Tibial artery (tissue), 4 donors: ENCODE measurements at regions not wholly inside any gene's neighbourhood (a gene's known extent, or its start where the extent isn't known, plus 50 kb on each side); places are given as distances from the start of the nearest gene placed in this dataset.
"Not testable (repeated sequence)": the region's sequence is repeated elsewhere in the genome, so short reads cannot be mapped to it uniquely, and the experiment has no call there.

Source experiments
- DNase-seq, 2 donors: peaks; one replicate each; pipeline ENCODE4 v3.0.0-alpha.2; 2019
- H3K27ac ChIP-seq, 2 donors: fragments of 200-600 bp; sonication (generic) in 1 of 2; 1 replicate in 1 of 2; 2 replicates in 1 of 2; pipeline ENCODE4 v1.5.1; 2018 to 2019; ENCODE audit warnings: mild to moderate bottlenecking in 1 of 2
- H3K27me3 ChIP-seq, 2 donors: fragments of 200-600 bp; sonication (generic) in 1 of 2; one replicate each; pipeline versions ENCODE4 v1.5.1 to v1.6.0; 2016 to 2019
- H3K36me3 ChIP-seq, 3 donors: fragments of 200-600 bp; sonication (generic) in 2 of 3; one replicate each; pipeline ENCODE4 v1.5.1; 2016 to 2019; ENCODE audit warnings: mild to moderate bottlenecking in 2 of 3
- H3K4me1 ChIP-seq, 4 donors: fragments of 200-600 bp; sonication (generic) in 2 of 4; 1 replicate in 3 of 4; 2 replicates in 1 of 4; pipeline ENCODE4 v1.5.1; 2016 to 2019
- H3K4me3 ChIP-seq, 2 donors: fragments of 200-600 bp; sonication (generic) in 1 of 2; 1 replicate in 1 of 2; 2 replicates in 1 of 2; pipeline ENCODE4 v1.5.1; 2018 to 2019; ENCODE audit warnings: mild to moderate bottlenecking in 2 of 2
- H3K9me3 ChIP-seq, 3 donors: fragments of 200-600 bp; sonication (generic) in 1 of 3; one replicate each; pipeline ENCODE4 v1.5.1; 2016 to 2019
- intact Hi-C: fragments of 100-400 bp; cut with DNase I; formaldehyde crosslinking; loops from one replicate; pipeline ENCODE4 v1.15.0; 2023; ENCODE audit warnings: low total_unique reads
- TF ChIP-seq, protein P1 (sequence below), 2 experiments: fragments of 200-600 bp in 1 of 2; fragments of 450-650 bp in 1 of 2; IDR thresholded peaks; one replicate each; pipeline ENCODE4 v1.5.1; 2017 to 2019; ENCODE audit warnings: antibody characterized with exemption in 2 of 2, mild to moderate bottlenecking in 1 of 2, moderate library complexity in 1 of 2

DNA sequence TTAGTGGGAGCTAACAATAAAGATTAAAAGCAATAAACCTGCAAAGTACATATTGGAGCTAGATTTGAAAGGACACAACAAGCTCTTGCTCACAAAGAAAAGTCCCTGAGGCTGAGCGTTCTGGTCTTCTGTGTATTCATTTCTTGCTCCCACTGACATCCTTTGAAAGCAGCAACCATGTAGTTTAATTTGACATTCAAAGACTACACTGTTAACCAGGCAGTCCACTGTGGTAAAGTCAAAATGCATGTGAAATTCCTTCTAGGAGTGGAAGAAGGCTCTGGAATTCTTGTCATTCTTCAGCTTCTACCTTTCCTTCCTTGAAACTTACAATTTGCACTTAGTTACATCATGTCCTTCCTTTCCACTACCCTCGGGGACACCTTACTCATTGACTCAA lies 480.7 kb downstream of the CSNK1G3 start:
- Histone ChIP-seq H3K36me3 (no peaks in the 10 kb centered on the region), H3K4me1 (no peaks in the 10 kb centered on the region), H3K27ac (no peak overlapping the region), H3K27me3 (no peaks in the 10 kb centered on the region), H3K4me3 (no peak overlapping the region), H3K9me3 (no peaks in the 10 kb centered on the region)
- TF ChIP-seq, protein P1, sequence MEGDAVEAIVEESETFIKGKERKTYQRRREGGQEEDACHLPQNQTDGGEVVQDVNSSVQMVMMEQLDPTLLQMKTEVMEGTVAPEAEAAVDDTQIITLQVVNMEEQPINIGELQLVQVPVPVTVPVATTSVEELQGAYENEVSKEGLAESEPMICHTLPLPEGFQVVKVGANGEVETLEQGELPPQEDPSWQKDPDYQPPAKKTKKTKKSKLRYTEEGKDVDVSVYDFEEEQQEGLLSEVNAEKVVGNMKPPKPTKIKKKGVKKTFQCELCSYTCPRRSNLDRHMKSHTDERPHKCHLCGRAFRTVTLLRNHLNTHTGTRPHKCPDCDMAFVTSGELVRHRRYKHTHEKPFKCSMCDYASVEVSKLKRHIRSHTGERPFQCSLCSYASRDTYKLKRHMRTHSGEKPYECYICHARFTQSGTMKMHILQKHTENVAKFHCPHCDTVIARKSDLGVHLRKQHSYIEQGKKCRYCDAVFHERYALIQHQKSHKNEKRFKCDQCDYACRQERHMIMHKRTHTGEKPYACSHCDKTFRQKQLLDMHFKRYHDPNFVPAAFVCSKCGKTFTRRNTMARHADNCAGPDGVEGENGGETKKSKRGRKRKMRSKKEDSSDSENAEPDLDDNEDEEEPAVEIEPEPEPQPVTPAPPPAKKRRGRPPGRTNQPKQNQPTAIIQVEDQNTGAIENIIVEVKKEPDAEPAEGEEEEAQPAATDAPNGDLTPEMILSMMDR (IDR thresholded peaks at IDR 0.05) = no peak
- no peak for DNase-seq
- intact Hi-C loops = no loop called here

DNA sequence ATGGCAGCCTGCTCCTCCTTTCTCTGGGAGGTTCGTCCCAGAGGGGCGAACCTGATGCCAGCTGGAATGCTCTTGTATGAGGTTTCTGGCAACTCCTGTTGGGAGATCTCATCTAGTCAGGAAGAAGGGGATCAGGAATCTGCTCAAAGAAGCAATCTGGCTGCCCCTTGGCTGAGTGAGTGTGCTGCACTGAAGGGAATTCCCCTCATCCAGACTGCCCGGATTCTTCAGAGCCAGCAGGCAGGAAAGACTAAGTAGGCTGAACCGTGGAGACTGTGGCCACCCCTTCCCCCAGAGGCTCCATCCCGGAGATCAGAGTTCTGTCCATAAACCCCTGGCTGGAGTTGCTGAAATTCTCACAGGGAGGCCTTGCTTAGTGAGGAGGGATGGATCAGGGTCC lies 476.0 kb downstream of the CSNK1G3 start:
- H3K27ac ChIP-seq = no peak overlapping the region
- H3K4me1 ChIP-seq = no peaks in the 10 kb centered on the region
- no peaks in the 10 kb centered on the region for H3K36me3 ChIP-seq
- intact Hi-C loops = no loop called here
- H3K4me3 ChIP-seq = no peak overlapping the region
- H3K9me3 ChIP-seq = no peaks in the 10 kb centered on the region
- TF ChIP-seq, protein P1 (IDR thresholded peaks at IDR 0.05) = no peak
- no peaks in the 10 kb centered on the region for H3K27me3 ChIP-seq
- no peak for DNase-seq

DNA sequence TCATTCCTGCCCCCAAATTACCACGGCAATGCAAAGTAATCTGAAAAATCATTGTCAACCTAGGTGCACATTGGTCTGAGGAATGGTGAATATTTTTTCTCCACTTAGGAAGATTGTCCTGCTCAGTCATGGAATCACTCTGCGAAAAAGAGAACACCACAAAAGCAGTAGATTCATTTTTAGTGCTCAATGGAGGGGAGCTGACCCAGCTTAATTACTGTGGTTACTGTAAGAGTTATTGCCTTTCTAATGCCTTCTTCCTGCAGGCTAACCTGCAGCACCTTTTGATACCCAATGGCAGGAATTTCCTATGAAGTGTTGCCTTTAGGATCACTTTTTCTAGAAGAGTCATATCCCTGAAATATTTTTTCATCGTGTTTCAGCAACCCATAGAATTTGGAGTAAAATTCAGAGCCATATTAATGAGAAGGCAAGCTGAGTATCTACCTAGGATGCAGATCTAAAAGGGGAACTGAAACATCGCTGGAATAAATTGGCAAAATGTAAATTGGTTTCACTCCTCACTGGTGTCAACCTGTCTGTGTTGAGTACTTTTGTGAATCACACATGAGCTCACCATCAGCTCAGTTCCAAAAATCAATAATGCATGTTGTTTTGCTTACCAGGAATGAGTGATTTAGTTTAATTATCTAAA lies 464.5 kb downstream of the CSNK1G3 start:
- H3K4me3 ChIP-seq = no peak overlapping the region
- H3K27me3 ChIP-seq = no peaks in the 10 kb centered on the region
- intact Hi-C loops = no loop called here
- no peak for DNase-seq
- no peak overlapping the region for H3K27ac ChIP-seq
- no peaks in the 10 kb centered on the region for H3K36me3 ChIP-seq
- TF ChIP-seq, protein P1 (IDR thresholded peaks at IDR 0.05) = no peak
- no peaks in the 10 kb centered on the region for H3K4me1 ChIP-seq
- no peaks in the 10 kb centered on the region for H3K9me3 ChIP-seq

GRCh38 chr5:123975521-123975920 lies 463.5 kb downstream of the CSNK1G3 start:
- H3K27ac ChIP-seq, H3K4me1 ChIP-seq, DNase-seq, intact Hi-C loops, H3K4me3 ChIP-seq, H3K9me3 ChIP-seq, H3K27me3 ChIP-seq, H3K36me3 ChIP-seq: not testable (repeated sequence)

- no peak for DNase-seq
- H3K27me3 ChIP-seq = no peaks in the 10 kb centered on the region
- intact Hi-C loops = no loop called here
- H3K4me3 ChIP-seq = no peak overlapping the region
- H3K9me3 ChIP-seq = no peaks in the 10 kb centered on the region
- TF ChIP-seq, protein P1 (IDR thresholded peaks at IDR 0.05) = no peak
- H3K27ac ChIP-seq = no peak overlapping the region
- H3K4me1 ChIP-seq = no peaks in the 10 kb centered on the region
- no peaks in the 10 kb centered on the region for H3K36me3 ChIP-seq
Measured at GRCh38 chr5:123966781-123967180, 454.8 kb downstream of the CSNK1G3 start.

DNA sequence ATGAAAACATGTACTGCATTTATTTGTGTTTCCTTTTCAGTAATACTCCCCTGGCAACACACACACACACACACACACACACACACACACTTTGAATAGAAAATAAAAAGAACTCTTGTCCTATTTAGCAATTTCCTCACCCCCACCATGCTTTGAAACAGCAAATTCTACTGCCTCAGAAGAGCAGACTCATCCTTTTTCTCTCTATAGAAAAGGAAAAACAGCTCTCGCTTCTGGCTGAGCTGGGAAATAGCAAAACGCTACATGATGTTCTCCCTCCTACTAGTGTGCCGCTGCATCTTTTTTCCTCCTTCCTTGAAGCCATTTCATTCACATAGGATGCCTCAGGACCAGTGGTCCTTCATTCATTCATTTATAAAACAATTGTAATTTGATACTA lies 453.6 kb downstream of the CSNK1G3 start:
- Histone ChIP-seq H3K9me3 (no peaks in the 10 kb centered on the region), H3K4me1 (no peaks in the 10 kb centered on the region), H3K27ac (no peak overlapping the region), H3K4me3 (no peak overlapping the region), H3K27me3 (no peaks in the 10 kb centered on the region), H3K36me3 (no peaks in the 10 kb centered on the region)
- no peak for DNase-seq
- TF ChIP-seq, protein P1 (IDR thresholded peaks at IDR 0.05) = no peak
- intact Hi-C loops = no loop called here
